HEK293 (cell line): ENCODE measurements at regions not wholly inside any gene's neighbourhood (a gene's known extent, or its start where the extent isn't known, plus 50 kb on each side); places are given as distances from the start of the nearest gene placed in this dataset.

ENCODE experiments used
- CTCF ChIA-PET: fragments of 350-600 bp; formaldehyde crosslinking; extraction: SDS; loops from one replicate; lab custom pipeline; 2021; ENCODE audit warnings: antibody characterized with exemption; lab: Yijun Ruan, JAX
- POLR2A ChIA-PET: fragments of 300-600 bp; formaldehyde crosslinking; extraction: SDS; loops from one replicate; lab custom pipeline; 2020; ENCODE audit warnings: antibody characterized with exemption, inconsistent platforms; lab: Yijun Ruan, JAX
- H3K27ac ChIP-seq: fragments of 200-500 bp; sonication (Bioruptor generic); 2 replicates; pipeline ENCODE4 v1.5.1; 2014; ENCODE audit warnings: low read depth, low read length, control low read depth, inconsistent platforms; ENCODE audit errors: extremely low read depth
- H3K36me3 ChIP-seq, 2 experiments: fragments of 200-500 bp in 1 of 2; sonication (Bioruptor generic) in 1 of 2; 1 replicate in 1 of 2; 2 replicates in 1 of 2; pipeline ENCODE4 v1.5.1; 2014 to 2017; ENCODE audit warnings: inconsistent platforms in 2 of 2, low read length in 2 of 2; ENCODE audit not compliant: control insufficient read depth in 2 of 2, insufficient read depth in 1 of 2
- H3K4me1 ChIP-seq: fragments of 200-500 bp; sonication (Bioruptor generic); 2 replicates; pipeline ENCODE4 v1.5.1; 2014; ENCODE audit warnings: mild to moderate bottlenecking, low read length, inconsistent platforms; ENCODE audit not compliant: control insufficient read depth, insufficient read depth
- H3K4me3 ChIP-seq: 2 replicates; pipeline ENCODE4 v1.5.1; 2011; ENCODE audit warnings: low read depth, mild to moderate bottlenecking, control low read depth, low read length, moderate library complexity
- H3K9me3 ChIP-seq: fragments of 200-500 bp; sonication (Bioruptor generic); 2 replicates; pipeline ENCODE4 v1.5.1; 2014; ENCODE audit warnings: low read depth, low read length, inconsistent platforms; ENCODE audit not compliant: control insufficient read depth, insufficient read depth
- KLF9 ChIP-seq: fragments of 450-650 bp; formaldehyde crosslinking; IDR thresholded peaks from 2 replicates; pipeline ENCODE4 v1.5.1; 2016; ENCODE audit warnings: missing biosample characterization, missing genetic modification characterization, low read depth
- MEIS1 ChIP-seq: sonication (generic); formaldehyde crosslinking; IDR thresholded peaks from 2 replicates; pipeline ENCODE4 v1.8.1; 2022; ENCODE audit warnings: missing genetic modification reagents, mild to moderate bottlenecking, borderline replicate concordance
- SP7 ChIP-seq: fragments of 450-650 bp; formaldehyde crosslinking; IDR thresholded peaks from 2 replicates; pipeline ENCODE4 v1.5.1; 2016; ENCODE audit warnings: missing biosample characterization, missing genetic modification characterization
- TCF7L2 ChIP-seq: IDR thresholded peaks from 2 replicates; pipeline ENCODE4 v1.6.1; 2011; ENCODE audit warnings: low read depth, mild to moderate bottlenecking, inconsistent platforms, low read length, moderate library complexity, borderline replicate concordance
- TRIM28 ChIP-seq: IDR thresholded peaks from 2 replicates; pipeline ENCODE4 v1.6.1; 2011; ENCODE audit warnings: low read length, control low read depth, borderline replicate concordance
- YY1 ChIP-seq: fragments of 450-650 bp; formaldehyde crosslinking; IDR thresholded peaks from 2 replicates; pipeline ENCODE4 v1.5.1; 2018; ENCODE audit warnings: missing biosample characterization, missing genetic modification characterization
- ZBTB20 ChIP-seq: fragments of 450-650 bp; formaldehyde crosslinking; IDR thresholded peaks from 2 replicates; pipeline ENCODE4 v1.5.1; 2016; ENCODE audit warnings: missing biosample characterization, missing genetic modification characterization
- ZBTB21 ChIP-seq: fragments of 450-650 bp; formaldehyde crosslinking; IDR thresholded peaks from 2 replicates; pipeline ENCODE4 v1.5.1; 2017; ENCODE audit warnings: missing biosample characterization, missing genetic modification characterization
- ZFP3 ChIP-seq: fragments of 450-650 bp; formaldehyde crosslinking; IDR thresholded peaks from 2 replicates; pipeline ENCODE4 v1.5.1; 2016; ENCODE audit warnings: low read depth, missing biosample characterization, missing genetic modification characterization
- ZFP41 ChIP-seq: fragments of 450-650 bp; formaldehyde crosslinking; IDR thresholded peaks from 2 replicates; pipeline ENCODE4 v1.5.1; 2016; ENCODE audit warnings: missing biosample characterization, missing genetic modification characterization, borderline replicate concordance
- ZNF169 ChIP-seq: fragments of 450-650 bp; formaldehyde crosslinking; IDR thresholded peaks from 2 replicates; pipeline ENCODE4 v1.5.1; 2016; ENCODE audit warnings: missing biosample characterization, missing genetic modification characterization
- ZNF174 ChIP-seq: fragments of 450-650 bp; formaldehyde crosslinking; IDR thresholded peaks from 2 replicates; pipeline ENCODE4 v1.5.0; 2017; ENCODE audit warnings: missing biosample characterization, mild to moderate bottlenecking, missing genetic modification characterization
- ZNF221 ChIP-seq: fragments of 450-650 bp; formaldehyde crosslinking; IDR thresholded peaks from 2 replicates; pipeline ENCODE4 v1.5.1; 2017; ENCODE audit warnings: missing biosample characterization, missing genetic modification characterization, borderline replicate concordance
- ZNF24 ChIP-seq: fragments of 450-650 bp; formaldehyde crosslinking; IDR thresholded peaks from 2 replicates; pipeline ENCODE4 v1.5.1; 2016; ENCODE audit warnings: missing biosample characterization, missing genetic modification characterization
- ZNF248 ChIP-seq: fragments of 450-650 bp; formaldehyde crosslinking; IDR thresholded peaks from 2 replicates; pipeline ENCODE4 v1.5.1; 2017; ENCODE audit warnings: missing biosample characterization, missing genetic modification characterization
- ZNF302 ChIP-seq: fragments of 450-650 bp; formaldehyde crosslinking; IDR thresholded peaks from 2 replicates; pipeline ENCODE4 v1.5.1; 2016; ENCODE audit warnings: missing biosample characterization, missing genetic modification characterization, low read depth
- ZNF426 ChIP-seq: fragments of 450-650 bp; formaldehyde crosslinking; IDR thresholded peaks from 2 replicates; pipeline ENCODE4 v1.5.1; 2017; ENCODE audit warnings: missing biosample characterization, missing genetic modification characterization, mild to moderate bottlenecking, inconsistent platforms, moderate library complexity
- ZNF626 ChIP-seq: fragments of 450-650 bp; sonication (Bioruptor Pico); formaldehyde crosslinking; IDR thresholded peaks from 2 replicates; pipeline ENCODE4 v1.5.1; 2018; ENCODE audit warnings: missing biosample characterization, missing genetic modification characterization, inconsistent platforms
- TF ChIP-seq, protein P1 (sequence below): fragments of 450-650 bp; formaldehyde crosslinking; IDR thresholded peaks from 2 replicates; pipeline ENCODE4 v1.5.1; 2016; ENCODE audit warnings: missing biosample characterization, missing genetic modification characterization, borderline replicate concordance
- TF ChIP-seq, protein P2 (sequence below): fragments of 450-650 bp; formaldehyde crosslinking; IDR thresholded peaks from 2 replicates; pipeline ENCODE4 v1.5.1; 2016; ENCODE audit warnings: missing biosample characterization, missing genetic modification characterization
- TF ChIP-seq, protein P3 (sequence below): fragments of 450-650 bp; formaldehyde crosslinking; IDR thresholded peaks from 2 replicates; pipeline ENCODE4 v1.5.1; 2016; ENCODE audit warnings: missing biosample characterization, missing genetic modification characterization
- TF ChIP-seq, protein P4 (sequence below): fragments of 450-650 bp; formaldehyde crosslinking; IDR thresholded peaks from 2 replicates; pipeline ENCODE4 v1.5.1; 2016; ENCODE audit warnings: missing biosample characterization, missing genetic modification characterization
- TF ChIP-seq, protein P5 (sequence below): IDR thresholded peaks from 2 replicates; pipeline ENCODE4 v1.6.1; 2011; ENCODE audit warnings: mild to moderate bottlenecking, low read depth, low read length, borderline replicate concordance

DNA sequence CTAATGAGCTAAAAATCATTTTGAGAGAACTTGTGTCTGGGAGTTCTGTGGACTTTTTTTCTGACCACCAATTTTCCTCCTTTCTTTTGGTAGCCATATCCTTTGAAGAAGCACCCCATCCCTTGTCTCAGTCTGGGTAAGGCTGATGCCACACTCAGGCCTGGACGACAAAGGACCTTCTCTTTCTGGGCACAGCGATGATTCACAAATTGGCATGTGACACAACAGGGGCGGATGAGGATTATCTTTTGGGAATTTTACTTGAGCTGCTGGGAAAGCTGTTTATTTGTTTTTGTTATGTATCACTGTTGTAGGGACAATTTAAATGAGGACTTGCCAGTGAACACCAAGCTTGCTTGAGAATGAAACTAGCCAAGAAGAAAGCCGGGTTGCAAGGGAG lies 233.4 kb upstream of the HAND2 start (continued):
- TF ChIP-seq, protein P1, sequence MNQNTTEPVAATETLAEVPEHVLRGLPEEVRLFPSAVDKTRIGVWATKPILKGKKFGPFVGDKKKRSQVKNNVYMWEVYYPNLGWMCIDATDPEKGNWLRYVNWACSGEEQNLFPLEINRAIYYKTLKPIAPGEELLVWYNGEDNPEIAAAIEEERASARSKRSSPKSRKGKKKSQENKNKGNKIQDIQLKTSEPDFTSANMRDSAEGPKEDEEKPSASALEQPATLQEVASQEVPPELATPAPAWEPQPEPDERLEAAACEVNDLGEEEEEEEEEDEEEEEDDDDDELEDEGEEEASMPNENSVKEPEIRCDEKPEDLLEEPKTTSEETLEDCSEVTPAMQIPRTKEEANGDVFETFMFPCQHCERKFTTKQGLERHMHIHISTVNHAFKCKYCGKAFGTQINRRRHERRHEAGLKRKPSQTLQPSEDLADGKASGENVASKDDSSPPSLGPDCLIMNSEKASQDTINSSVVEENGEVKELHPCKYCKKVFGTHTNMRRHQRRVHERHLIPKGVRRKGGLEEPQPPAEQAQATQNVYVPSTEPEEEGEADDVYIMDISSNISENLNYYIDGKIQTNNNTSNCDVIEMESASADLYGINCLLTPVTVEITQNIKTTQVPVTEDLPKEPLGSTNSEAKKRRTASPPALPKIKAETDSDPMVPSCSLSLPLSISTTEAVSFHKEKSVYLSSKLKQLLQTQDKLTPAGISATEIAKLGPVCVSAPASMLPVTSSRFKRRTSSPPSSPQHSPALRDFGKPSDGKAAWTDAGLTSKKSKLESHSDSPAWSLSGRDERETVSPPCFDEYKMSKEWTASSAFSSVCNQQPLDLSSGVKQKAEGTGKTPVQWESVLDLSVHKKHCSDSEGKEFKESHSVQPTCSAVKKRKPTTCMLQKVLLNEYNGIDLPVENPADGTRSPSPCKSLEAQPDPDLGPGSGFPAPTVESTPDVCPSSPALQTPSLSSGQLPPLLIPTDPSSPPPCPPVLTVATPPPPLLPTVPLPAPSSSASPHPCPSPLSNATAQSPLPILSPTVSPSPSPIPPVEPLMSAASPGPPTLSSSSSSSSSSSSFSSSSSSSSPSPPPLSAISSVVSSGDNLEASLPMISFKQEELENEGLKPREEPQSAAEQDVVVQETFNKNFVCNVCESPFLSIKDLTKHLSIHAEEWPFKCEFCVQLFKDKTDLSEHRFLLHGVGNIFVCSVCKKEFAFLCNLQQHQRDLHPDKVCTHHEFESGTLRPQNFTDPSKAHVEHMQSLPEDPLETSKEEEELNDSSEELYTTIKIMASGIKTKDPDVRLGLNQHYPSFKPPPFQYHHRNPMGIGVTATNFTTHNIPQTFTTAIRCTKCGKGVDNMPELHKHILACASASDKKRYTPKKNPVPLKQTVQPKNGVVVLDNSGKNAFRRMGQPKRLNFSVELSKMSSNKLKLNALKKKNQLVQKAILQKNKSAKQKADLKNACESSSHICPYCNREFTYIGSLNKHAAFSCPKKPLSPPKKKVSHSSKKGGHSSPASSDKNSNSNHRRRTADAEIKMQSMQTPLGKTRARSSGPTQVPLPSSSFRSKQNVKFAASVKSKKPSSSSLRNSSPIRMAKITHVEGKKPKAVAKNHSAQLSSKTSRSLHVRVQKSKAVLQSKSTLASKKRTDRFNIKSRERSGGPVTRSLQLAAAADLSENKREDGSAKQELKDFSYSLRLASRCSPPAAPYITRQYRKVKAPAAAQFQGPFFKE (tag by site-specific recombination) = no peak
- no peak for TF ChIP-seq ZNF221 (tag by site-specific recombination)
- TF ChIP-seq, protein P2, sequence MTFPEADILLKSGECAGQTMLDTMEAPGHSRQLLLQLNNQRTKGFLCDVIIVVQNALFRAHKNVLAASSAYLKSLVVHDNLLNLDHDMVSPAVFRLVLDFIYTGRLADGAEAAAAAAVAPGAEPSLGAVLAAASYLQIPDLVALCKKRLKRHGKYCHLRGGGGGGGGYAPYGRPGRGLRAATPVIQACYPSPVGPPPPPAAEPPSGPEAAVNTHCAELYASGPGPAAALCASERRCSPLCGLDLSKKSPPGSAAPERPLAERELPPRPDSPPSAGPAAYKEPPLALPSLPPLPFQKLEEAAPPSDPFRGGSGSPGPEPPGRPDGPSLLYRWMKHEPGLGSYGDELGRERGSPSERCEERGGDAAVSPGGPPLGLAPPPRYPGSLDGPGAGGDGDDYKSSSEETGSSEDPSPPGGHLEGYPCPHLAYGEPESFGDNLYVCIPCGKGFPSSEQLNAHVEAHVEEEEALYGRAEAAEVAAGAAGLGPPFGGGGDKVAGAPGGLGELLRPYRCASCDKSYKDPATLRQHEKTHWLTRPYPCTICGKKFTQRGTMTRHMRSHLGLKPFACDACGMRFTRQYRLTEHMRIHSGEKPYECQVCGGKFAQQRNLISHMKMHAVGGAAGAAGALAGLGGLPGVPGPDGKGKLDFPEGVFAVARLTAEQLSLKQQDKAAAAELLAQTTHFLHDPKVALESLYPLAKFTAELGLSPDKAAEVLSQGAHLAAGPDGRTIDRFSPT (tag by site-specific recombination) = no peak
- no peak for TF ChIP-seq ZNF169 (tag by site-specific recombination)
- TF ChIP-seq ZBTB20 (tag by site-specific recombination) = no peak
- no peak for TF ChIP-seq TRIM28
- TF ChIP-seq, protein P3, sequence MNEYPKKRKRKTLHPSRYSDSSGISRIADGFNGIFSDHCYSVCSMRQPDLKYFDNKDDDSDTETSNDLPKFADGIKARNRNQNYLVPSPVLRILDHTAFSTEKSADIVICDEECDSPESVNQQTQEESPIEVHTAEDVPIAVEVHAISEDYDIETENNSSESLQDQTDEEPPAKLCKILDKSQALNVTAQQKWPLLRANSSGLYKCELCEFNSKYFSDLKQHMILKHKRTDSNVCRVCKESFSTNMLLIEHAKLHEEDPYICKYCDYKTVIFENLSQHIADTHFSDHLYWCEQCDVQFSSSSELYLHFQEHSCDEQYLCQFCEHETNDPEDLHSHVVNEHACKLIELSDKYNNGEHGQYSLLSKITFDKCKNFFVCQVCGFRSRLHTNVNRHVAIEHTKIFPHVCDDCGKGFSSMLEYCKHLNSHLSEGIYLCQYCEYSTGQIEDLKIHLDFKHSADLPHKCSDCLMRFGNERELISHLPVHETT (tag by site-specific recombination) = no peak
- TF ChIP-seq ZFP41 (tag by site-specific recombination) = no peak
- no peak for TF ChIP-seq ZNF302 (tag by site-specific recombination)

DNA sequence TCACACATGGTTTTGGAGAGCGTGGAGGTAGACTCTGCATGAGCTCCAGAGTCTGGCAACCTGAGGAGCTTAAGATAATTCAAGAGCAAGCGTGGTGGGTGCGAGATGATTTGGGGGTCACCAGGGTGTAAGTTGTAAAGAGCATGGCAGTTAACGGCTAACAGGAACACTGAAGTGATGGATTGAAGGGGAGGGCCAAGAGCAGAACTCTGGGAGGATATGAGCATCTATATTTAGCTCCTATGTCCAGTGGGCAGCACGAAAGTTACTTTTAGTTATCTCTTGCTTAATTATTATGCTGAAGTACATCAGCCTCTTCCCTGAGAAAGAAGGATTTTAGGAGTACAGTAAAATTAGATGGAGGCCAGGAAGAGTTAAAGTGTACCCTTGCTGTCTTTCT lies 231.9 kb upstream of the HAND2 start:
- ChIA-PET CTCF (no interaction called here), POLR2A (no interaction called here)
- no peaks in the 10 kb centered on the region for H3K36me3 ChIP-seq
- no peaks in the 10 kb centered on the region for H3K4me1 ChIP-seq
- no peaks in the 10 kb centered on the region for H3K9me3 ChIP-seq
- no peak overlapping the region for H3K4me3 ChIP-seq
- H3K27ac ChIP-seq = no peak overlapping the region
- TF ChIP-seq ZNF248 (tag by site-specific recombination) = no peak
- TF ChIP-seq ZNF426 = no peak
- TF ChIP-seq TCF7L2 = no peak
- TF ChIP-seq ZBTB21 (tag by site-specific recombination) = no peak
- TF ChIP-seq ZNF626 = no peak
- TF ChIP-seq YY1 (tag by site-specific recombination) = no peak
- TF ChIP-seq KLF9 (tag by site-specific recombination) = no peak
- TF ChIP-seq ZNF24 (tag by site-specific recombination) = no peak
- TF ChIP-seq, protein P4, sequence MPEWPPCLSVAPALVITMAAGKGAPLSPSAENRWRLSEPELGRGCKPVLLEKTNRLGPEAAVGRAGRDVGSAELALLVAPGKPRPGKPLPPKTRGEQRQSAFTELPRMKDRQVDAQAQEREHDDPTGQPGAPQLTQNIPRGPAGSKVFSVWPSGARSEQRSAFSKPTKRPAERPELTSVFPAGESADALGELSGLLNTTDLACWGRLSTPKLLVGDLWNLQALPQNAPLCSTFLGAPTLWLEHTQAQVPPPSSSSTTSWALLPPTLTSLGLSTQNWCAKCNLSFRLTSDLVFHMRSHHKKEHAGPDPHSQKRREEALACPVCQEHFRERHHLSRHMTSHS (tag by site-specific recombination) = no peak
- TF ChIP-seq SP7 (tag by site-specific recombination) = no peak
- TF ChIP-seq ZNF174 = no peak
- TF ChIP-seq MEIS1 (CRISPR knock-in tag) = no peak
- TF ChIP-seq, protein P5, sequence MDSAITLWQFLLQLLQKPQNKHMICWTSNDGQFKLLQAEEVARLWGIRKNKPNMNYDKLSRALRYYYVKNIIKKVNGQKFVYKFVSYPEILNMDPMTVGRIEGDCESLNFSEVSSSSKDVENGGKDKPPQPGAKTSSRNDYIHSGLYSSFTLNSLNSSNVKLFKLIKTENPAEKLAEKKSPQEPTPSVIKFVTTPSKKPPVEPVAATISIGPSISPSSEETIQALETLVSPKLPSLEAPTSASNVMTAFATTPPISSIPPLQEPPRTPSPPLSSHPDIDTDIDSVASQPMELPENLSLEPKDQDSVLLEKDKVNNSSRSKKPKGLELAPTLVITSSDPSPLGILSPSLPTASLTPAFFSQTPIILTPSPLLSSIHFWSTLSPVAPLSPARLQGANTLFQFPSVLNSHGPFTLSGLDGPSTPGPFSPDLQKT = no peak
- no peak for TF ChIP-seq ZFP3 (tag by site-specific recombination)
